ENCODE measurements at regions not wholly inside any gene's neighbourhood (a gene's known extent, or its start where the extent isn't known, plus 50 kb on each side); places are given as distances from the start of the nearest gene placed in this dataset.

DNA sequence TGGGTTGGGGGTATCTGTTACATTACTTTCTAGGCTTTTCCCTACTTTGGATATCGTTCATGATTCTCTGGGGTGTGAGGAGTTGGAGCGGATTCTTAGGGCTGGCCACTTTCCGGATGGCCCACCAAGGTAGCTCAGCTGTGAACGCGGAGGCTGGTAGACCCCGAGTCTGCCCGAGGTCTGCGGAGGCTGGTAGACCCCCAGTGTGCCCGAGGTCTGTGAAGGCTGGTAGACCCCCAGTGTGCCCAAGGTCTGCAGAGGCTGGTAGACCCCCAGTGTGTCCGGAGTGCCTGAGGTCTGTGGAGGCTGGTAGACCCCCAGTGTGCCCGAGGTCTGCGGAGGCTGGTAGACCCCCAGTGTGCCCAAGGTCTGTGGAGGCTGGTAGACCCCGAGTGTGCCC, 99.2 kb upstream of the ZNF469 start:
- in situ Hi-C loops (cut with HindIII; ENCODE audit: low sequenced_read_pairs): no loop called here

DNA sequence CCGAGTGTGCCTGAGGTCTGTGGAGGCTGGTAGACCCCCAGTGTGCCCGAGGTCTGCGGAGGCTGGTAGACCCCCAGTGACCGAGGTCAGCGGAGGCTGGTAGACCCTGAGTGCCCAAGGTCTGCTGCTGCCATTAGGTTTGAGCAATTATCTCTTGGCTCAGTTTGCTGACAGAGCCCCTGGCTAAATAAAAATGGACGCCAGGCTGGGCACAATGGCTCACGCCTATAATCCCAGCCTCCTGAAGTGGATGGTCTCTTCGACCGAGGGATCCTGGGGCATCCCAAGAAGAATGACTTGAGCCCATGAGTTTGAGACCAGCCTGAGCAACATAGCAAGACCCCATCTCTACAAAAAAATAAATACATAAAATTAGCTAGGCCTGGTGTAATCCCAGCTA, 98.7 kb upstream of the ZNF469 start:
- in situ Hi-C loops (cut with HindIII; ENCODE audit: low sequenced_read_pairs): no loop called here

DNA sequence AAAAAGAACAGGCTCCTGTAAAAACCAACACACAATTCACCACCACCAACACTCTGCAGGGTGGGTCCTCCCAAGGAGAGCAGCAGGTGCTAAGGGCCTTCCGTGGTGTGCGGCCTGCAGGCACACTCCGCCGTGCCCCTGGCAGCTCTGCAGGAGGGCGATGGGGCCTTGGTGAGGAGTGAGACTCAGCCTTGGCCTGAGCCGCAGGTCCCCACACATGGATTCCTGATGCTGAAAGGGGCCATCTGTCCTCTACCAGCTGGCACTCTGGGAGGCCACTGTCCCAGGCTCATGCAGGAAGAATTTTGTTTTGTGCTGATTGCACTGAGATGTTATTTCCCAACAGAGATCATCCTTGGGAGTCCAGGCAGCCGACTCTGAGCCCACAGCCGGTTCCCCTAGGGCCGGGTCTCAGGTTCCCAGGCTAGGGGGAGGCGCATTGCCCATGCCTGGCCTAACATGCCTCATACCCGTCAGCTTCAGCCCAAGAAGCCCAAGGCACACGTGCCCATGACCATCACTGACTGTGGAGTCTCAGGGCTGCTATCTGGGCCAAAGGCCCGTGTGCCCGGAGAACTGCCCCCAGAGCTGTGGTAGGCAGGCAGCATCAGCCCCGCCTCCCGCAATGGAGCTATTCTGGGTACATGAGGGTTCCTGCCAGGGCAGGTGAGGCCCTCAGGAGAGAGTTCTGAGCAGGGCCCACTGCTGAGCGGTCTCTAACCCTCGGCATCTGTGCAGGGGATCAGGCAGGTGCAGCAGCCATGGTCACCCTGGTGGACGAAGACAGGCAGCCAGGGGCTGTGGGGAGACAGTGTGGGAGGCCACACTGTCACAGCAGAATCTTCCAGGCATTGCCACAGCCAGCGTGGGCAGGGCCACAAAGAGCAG, 97.9 kb upstream of the ZNF469 start:
- in situ Hi-C loops (cut with HindIII; ENCODE audit: low sequenced_read_pairs): no loop called here

DNA sequence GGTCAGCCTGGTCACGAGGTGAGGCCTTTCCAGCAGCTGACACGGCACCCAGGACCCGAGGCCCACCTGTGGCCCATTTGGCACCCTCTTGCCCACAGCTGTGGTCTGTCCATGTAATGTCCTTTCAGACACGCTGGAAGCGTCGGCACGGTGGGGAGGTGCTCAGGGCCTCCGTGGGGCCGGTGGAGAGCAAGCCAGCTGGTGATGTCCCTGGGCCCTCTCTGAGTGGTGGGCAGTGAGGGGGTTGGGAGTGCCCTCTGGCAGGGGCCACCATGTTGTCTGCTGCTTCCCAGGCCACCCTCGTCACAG, 97.3 kb upstream of the ZNF469 start:
- in situ Hi-C loops (cut with HindIII; ENCODE audit: low sequenced_read_pairs): no loop called here

DNA sequence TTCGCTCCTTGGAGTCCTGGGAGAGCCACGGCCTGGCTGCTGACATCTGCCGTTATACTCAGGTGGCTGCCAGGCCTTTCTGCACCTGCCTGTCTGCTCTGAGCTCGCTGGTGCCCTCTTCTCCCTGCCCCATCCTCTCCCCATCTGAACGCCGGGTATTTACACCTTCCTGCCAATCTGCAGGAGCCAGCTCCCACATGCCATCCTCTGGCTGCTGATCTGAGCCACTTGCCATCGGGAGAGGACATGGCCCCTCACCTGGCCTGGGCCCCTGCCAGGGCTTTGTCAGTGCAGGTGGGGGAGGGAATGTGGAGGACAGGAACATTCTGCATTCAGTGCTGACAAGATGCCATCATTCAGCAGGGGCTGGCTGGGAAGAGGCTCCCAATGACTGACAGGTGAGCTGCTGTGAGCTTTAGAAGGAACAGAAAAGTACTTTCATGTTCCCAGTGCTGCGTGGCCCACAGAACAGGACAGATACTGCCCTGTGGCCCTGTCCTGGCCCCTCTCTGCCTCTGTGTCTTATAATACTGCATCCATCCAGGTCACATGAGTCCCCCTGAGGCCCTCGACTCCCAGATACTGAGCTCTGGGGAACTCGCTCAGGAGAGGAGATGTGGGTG, 96.3 kb upstream of the ZNF469 start:
- in situ Hi-C loops (cut with HindIII; ENCODE audit: low sequenced_read_pairs): no loop called here

DNA sequence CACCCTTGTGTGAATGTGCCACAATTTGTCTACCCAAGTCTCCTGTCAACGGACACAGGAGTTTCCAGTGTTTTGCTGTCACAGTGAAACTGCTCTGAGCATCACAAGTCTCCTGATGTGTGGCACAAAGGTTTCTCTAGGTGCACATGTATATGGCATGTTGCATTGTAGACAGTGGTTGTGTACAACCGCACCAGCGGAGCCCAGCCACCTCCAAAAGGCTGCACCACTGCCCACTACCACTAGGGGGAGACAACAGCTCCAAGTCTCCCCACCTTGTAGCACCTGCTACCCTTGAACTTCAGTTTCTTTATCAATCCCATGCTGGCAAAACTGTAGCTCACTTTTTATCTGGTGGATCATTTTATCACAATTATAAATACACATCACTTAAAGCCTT, 95.5 kb upstream of the ZNF469 start:
- in situ Hi-C loops (cut with HindIII; ENCODE audit: low sequenced_read_pairs): no loop called here

DNA sequence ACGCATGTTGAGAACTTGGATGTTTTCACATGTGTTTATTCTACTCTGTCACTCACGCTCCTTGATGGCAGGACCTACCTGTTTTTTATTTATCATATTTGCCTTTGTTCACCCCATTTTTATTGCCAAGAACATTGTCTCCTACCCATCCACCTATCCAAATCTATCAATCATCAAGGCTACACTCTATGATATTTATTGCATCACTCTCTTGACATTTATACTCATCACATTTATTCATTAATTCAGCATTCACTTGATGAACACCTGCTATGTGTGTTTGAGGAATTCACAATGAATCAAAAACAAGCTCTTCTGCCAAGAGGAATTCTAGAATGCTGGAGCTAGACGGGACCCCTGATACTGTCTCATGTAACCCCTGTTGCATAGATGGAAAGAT, 94.5 kb upstream of the ZNF469 start:
- in situ Hi-C loops (cut with HindIII; ENCODE audit: low sequenced_read_pairs): no loop called here

DNA sequence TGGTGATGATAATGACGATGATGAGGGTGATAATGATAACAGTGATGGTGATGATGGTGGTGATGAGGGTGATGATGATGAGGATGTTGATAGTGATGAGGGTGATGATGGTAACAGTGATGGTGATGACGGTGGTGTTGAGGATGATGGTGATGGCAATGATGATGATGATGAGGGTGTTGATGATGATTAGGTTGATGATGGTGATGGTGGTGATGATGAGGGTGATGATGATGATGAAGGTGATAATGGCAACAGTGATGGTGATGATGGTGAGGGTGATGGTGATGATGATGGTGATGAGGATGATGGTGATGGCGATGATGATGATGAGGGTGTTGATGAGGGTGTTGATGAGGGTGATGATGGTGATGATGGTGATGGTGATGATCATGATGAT, 93.8 kb upstream of the ZNF469 start:
- in situ Hi-C loops (cut with HindIII; ENCODE audit: low sequenced_read_pairs): no loop called here

DNA sequence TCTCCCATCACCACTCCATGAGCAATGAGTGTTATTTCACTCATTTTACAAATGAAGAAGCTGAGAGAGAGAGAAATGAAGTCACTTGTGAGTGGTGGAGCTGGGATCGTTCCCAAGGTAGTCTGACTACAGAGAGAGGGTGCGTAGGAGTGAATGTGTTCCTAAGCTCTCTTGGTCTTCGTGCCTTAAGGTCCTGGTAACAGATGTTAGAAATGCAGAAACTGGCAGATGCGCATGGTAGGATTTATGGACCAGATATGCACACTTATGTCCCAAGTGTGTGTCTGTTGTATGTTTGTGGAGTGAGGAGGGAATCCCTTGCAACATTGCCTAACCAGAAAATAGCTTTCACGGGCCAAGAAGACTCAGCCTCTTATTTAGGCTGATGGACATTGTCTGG, 93.2 kb upstream of the ZNF469 start:
- in situ Hi-C loops (cut with HindIII; ENCODE audit: low sequenced_read_pairs): no loop called here

DNA sequence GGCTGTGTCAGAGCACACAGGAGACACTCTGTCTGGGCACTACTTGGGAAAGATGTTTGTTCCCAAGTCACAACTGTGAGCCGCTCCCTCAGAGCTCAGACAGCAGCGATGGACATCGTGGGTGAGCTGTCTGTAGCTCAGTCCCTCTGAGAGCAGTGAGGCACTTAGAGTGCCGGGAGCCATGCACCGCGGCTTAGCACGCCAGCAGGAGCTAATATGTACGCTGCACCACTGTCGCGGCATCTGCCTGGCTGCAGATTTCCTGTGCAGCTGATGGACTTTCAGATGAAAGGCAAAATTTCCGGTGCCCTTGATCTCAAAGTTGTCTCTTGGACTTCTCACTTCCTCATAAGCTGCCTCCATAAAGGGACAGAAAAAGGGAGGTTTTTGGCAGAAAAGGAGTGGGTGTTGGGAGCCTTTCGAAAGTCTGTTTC, 92.8 kb upstream of the ZNF469 start:
- in situ Hi-C loops (cut with HindIII; ENCODE audit: low sequenced_read_pairs): loop anchor here (10.0 kb wide), 1 partner anchor 65 kb away; no protein-coding TSS in a partner anchor

DNA sequence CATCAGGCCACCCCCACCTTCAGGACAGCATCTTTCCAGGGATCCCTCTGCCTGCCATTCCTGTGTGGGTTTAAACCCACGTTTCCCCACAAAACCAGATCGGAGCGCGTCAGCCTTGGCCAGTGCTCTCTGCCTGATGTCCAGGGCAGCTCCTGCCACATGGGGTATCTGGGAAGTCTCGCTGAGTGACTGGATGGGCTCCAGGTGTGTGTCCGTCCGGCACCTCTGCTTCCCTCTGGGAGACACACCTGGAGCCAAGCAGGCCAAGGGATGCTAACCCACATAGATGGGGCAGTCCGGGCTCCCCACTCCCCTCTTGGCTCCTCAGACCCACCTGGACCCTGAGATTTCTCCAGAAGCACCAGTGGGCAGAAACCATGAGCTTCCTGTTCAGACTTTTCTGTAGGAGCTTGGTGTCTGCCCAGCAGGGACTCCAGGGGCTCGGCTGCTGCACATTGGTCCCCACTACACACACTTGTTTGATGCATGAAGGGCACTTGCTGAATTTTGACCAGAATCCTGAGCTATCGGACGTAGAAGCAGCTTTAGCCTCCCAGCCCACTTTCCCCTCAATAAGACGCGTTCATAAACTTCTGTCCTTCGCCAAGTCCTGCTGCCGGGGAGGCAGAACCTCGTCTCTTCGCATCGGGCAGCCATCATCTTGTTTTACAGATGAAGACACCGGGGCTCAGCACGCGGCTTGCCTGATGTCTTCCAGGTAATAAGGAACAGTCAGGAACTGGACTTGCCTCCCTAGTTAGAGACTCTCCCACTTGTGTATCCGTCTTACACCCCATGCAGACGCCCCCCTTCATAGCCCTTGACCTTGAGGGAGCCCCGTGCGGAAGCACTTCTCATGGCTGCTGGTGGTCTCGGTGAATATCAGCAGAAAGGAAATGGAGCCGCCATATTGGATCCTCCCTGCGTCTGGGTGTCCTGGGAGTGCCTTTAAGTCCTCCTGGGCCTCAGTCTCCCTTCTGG, 91.6 kb upstream of the ZNF469 start:
- in situ Hi-C loops (cut with HindIII; ENCODE audit: low sequenced_read_pairs): loop anchor here (10.0 kb wide), 1 partner anchor 64 kb away; no protein-coding TSS in a partner anchor

DNA sequence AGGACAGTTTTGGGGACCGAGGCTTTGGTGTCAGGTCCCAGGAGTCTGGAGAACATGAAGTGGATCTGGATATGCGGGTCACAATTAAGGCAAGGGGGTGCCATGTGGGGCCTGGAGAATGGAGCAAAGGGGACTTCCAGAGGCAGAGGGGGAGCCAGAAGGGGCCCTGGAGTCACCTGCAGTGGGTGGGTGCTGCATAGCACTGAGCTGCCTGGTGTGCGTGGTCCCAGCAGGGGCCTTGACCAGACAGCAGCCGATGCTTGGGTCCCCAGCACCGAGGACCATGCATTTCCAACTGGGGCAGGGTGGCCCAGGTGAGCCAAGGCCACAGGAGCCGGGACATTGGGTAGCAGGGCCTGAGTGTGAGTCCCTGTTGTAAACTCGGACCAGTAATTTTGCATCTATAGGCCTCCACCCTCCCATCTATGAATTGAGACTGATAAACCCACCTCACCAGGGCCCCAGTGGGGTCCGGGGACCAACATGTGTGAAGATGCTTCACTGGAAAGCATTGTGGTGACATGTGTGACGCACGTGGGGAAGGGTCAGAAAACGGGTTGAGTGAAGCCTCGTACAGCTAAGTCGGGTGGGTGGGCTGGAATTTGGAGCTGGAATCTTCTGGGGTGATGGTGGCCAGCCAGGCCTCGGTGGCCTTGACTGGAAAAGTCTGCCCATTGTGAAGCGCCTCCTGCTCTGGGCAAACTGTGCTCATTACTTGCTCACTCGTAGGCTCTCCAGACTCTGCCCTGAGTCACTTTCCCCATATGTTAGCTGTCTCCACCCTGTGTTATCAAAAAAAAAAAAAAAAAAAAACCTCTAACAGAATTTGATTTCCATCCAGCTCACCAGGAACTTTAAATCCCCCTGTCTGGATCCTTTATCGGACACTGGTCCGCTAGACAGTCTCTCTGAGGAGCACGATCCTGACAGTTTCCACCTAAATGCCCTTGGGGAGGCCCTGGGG, 90.5 kb upstream of the ZNF469 start:
- in situ Hi-C loops (cut with HindIII; ENCODE audit: low sequenced_read_pairs): loop anchor here (10.0 kb wide), 1 partner anchor 63 kb away; no protein-coding TSS in a partner anchor

DNA sequence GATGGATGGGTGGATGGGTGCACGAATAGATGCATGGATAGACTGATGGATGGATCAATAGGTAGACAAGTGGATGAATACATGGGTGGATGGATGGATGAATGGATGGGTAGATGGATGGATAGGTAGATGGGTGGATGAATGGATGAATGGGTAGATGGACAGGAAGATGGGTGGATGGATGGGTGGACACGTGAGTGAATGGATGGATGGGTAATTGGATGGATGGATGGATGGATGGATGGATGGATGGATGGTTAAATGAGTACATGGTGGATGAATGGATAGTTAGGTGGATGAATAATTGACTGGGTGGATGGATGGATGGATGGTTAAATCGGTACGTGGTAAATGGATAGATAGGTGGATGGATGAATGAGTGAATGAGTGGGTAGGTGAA, 89.7 kb upstream of the ZNF469 start:
- in situ Hi-C loops (cut with HindIII; ENCODE audit: low sequenced_read_pairs): loop anchor here (10.0 kb wide), 1 partner anchor 62 kb away; no protein-coding TSS in a partner anchor

DNA sequence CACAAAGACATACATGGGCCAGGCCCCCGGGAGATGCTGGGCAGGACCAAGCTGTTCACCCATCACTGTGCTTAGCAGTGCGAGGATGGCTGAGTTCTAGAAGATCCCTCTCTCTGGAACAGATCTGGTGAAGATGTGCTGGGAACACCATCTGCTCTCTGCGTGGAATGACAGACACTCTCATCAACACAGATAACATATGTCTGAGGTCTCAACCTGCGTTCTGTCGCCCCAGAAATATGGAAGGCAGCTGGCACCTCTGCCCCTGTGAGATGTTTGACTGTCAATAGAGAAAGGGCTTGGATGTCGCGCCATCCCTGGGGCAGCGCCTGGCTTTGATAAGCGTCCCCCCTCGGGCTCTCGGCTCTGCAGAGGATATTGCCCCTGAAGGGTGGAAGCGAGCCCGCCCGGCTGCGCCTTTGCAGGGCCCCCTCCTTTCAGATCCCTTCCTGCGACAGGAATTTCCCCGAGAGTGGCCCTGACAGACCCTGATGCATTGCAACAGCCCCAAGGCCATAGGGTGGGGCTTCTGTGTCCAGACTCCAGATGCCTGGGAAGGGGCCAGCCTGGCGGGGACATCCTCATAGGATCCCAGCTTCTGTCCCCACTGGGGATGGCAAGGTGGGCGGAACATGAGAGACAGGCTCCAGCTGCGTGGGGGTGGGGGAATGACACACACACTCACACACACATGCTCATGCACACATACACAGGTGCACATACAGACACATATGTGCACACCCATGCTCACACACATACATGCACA, 86.9 kb upstream of the ZNF469 start:
- in situ Hi-C loops (cut with HindIII; ENCODE audit: low sequenced_read_pairs): loop anchor here (10.0 kb wide), 1 partner anchor 59 kb away; no protein-coding TSS in a partner anchor

DNA sequence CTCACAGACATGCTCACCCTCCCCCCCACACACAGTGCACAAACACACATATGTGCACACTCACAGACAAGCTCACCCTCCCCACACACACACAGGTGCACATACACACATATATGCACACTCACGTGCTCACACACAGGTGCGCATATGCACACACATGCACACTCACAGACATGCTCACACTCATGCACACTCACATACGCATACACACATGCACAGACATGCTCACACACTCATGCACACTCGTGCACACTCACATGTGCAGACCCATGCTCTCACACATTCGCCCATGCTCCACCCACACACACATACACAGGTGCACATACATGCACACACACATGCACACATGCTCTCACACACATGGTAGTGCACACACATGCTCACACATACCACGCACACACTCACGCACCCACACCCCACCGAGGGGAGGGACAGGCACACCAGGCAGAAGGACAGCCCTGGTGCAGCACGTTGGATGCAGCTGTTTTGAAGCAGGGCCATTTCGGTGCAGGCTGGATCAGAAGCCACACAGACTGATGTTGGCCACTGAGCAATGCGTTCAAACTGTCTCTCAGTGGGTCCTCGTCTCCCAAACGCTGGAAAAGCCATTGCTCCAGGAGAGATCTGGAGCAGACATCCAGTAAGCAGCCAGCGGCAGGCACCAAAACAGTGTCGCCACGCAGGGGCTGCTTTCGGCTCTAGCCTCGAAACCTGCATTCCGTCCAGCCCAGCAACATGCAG, 86.2 kb upstream of the ZNF469 start:
- in situ Hi-C loops (cut with HindIII; ENCODE audit: low sequenced_read_pairs): loop anchor here (10.0 kb wide), 1 partner anchor 58 kb away; no protein-coding TSS in a partner anchor

DNA sequence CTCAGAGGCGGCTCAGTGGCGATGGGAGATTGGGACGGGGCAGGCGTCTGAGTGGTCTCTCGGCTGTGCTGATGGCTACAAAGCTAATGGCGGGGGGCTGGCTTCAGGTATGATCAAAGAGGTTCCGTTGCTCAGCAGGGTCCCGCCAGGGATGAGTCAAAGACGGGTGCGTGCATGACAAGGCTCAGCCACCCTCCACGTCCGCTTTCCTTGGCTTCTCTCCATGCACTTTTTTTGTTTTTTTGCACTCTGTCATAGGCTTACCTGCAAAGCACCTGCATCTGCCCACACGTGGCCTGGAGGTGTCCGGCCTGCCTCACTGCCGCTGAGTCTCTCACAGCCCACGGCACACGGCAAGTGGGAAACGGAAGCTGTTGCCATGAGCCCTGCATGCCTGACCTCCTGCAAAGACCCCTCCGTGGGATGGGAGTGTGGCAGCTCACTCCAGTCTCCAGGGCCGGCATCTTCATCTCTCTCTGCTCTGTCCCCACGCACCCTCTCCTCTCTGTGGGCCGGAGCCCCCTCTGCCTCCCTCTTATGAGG, 85.5 kb upstream of the ZNF469 start:
- in situ Hi-C loops (cut with HindIII; ENCODE audit: low sequenced_read_pairs): loop anchor here (10.0 kb wide), 1 partner anchor 58 kb away; no protein-coding TSS in a partner anchor

DNA sequence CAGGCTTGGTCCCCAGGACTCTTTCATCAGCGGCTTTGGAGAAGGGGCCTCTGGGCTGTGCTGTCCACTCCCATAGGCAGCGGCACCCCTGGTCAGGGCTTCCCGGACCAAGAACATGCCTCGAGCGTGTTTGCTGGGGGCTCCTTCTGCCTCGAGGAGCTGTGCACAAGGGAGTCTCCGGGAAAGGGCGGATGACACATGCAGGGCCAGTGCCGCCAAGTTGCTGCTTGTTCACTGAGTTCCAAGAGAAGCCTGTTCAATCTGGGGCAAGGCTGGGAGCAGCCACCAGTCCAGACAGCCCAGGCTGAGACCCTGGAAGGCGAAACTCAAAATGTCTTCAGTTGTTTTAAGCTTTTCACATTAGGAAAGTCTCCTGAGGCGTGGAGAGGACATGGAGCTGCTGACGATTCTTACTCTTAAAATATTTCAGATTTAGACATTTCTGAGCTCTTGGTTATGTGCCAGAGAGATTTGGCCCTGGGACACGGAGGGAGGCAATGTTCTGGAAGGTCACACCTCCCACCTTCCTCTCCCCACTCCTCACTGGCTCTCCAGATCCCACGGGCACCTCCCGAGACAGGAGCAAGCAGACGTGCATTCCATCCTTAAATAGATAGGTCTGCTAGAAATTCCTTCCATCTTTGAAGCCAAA, 84.5 kb upstream of the ZNF469 start:
- in situ Hi-C loops (cut with HindIII; ENCODE audit: low sequenced_read_pairs): loop anchor here (10.0 kb wide), 1 partner anchor 56 kb away; no protein-coding TSS in a partner anchor

Measured in DLD1 (cell line).